ENCODE measurements at regions not wholly inside any gene's neighbourhood (a gene's known extent, or its start where the extent isn't known, plus 50 kb on each side); places are given as distances from the start of the nearest gene placed in this dataset.

DNA sequence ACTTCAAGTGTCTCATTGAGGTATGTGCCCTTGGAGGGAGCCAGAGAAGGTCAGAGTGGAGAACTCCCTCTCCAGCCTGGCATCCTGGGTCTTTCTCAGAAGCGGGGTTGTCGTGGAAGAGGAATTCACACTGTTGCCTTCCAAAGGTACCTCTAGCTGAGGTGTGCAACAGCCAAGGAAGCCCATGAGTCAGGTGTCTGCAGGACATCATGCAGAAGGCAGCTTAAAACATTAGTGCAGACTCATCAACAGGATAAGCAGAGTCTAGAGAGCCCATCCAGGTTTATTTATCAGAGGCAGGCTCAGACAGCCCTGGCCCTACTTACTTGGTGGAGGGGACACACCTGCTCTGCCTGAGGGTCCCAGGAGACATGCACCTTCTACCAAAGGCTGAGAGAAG, 95.6 kb upstream of the TPM1 start:
- H3K79me2 ChIP-seq (ENCODE audit: control insufficient read depth, insufficient read depth, low read length), result no peaks in the 10 kb centered on the region
- no peak for DNase-seq (ENCODE audit: low read depth in 2 of 2)
- no peaks in the 10 kb centered on the region for H3K9me3 ChIP-seq (ENCODE audit: control insufficient read depth, insufficient read depth, low read depth, low read length)
- TF ChIP-seq EZH2 (IDR thresholded peaks at IDR 0.05; ENCODE audit: low read length, missing control alignments), result no peak
- TF ChIP-seq, protein P1, sequence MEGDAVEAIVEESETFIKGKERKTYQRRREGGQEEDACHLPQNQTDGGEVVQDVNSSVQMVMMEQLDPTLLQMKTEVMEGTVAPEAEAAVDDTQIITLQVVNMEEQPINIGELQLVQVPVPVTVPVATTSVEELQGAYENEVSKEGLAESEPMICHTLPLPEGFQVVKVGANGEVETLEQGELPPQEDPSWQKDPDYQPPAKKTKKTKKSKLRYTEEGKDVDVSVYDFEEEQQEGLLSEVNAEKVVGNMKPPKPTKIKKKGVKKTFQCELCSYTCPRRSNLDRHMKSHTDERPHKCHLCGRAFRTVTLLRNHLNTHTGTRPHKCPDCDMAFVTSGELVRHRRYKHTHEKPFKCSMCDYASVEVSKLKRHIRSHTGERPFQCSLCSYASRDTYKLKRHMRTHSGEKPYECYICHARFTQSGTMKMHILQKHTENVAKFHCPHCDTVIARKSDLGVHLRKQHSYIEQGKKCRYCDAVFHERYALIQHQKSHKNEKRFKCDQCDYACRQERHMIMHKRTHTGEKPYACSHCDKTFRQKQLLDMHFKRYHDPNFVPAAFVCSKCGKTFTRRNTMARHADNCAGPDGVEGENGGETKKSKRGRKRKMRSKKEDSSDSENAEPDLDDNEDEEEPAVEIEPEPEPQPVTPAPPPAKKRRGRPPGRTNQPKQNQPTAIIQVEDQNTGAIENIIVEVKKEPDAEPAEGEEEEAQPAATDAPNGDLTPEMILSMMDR (conservative IDR thresholded peaks at IDR 0.05 in 1 of 2, IDR thresholded peaks at IDR 0.05 in 1 of 2; ENCODE audit: low read depth in 1 of 2, low read length in 2 of 2), result no peak
- peaks cover 4% of the 10 kb centered on the region for H3K27me3 ChIP-seq (ENCODE audit: control insufficient read depth, insufficient read depth, low read length)
- H3K4me2 ChIP-seq (ENCODE audit: extremely low read depth, insufficient read depth, low read length), result no peak overlapping the region
- no peak overlapping the region for H3K27ac ChIP-seq (ENCODE audit: insufficient read depth, low read length)
- H3K36me3 ChIP-seq (ENCODE audit: control insufficient read depth, insufficient read depth, low read length), result no peaks in the 10 kb centered on the region
- no peak overlapping the region for H2AFZ ChIP-seq (ENCODE audit: low read length)
- no peak overlapping the region for H3K4me3 ChIP-seq (replicated peaks in 1 of 4; ENCODE audit: control extremely low read depth in 1 of 4, insufficient read depth in 1 of 4, low read depth in 3 of 4, low read length in 4 of 4)
- H3K4me1 ChIP-seq (ENCODE audit: control insufficient read depth, extremely low read depth, insufficient read depth, low read length), result peaks cover 3% of the 10 kb centered on the region
- no peak overlapping the region for H3K9ac ChIP-seq (ENCODE audit: insufficient read depth, low read length)
- H4K20me1 ChIP-seq (ENCODE audit: control insufficient read depth, extremely low read depth, insufficient read depth, low read length), result no peaks in the 10 kb centered on the region

DNA sequence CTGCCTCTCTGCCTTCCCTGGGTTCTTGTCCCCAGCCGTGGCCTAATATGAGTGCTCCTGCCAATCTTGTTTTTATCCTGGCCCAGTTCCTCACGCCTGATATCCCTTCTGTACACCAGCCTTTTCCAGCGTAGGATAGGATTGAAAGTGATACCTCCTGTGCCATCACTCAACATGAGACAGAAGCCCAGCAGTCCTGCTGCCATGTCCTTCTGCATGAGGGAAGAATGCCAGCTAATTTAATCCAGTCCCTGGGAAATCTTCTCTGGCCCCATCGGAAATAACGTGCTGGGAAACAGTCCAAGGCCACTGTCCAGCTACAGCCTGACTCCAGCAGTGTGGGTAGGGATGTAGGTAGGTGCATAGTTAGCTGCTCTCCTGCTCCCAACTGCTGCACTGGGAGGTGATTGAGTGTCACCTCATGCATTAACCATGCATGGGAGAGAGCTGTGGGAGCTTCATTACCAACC, 92.0 kb upstream of the TPM1 start:
- Histone ChIP-seq H3K27me3 (ENCODE audit: control insufficient read depth, insufficient read depth, low read length) (peaks cover 4% of the 10 kb centered on the region), H3K4me1 (ENCODE audit: control insufficient read depth, extremely low read depth, insufficient read depth, low read length) (no peaks in the 10 kb centered on the region), H3K27ac (ENCODE audit: insufficient read depth, low read length) (no peak overlapping the region), H3K36me3 (ENCODE audit: control insufficient read depth, insufficient read depth, low read length) (no peaks in the 10 kb centered on the region), H3K9me3 (ENCODE audit: control insufficient read depth, insufficient read depth, low read depth, low read length) (no peaks in the 10 kb centered on the region), H3K4me3 (replicated peaks in 1 of 4; ENCODE audit: control extremely low read depth in 1 of 4, insufficient read depth in 1 of 4, low read depth in 3 of 4, low read length in 4 of 4) (no peak overlapping the region), H3K9ac (ENCODE audit: insufficient read depth, low read length) (no peak overlapping the region), H4K20me1 (ENCODE audit: control insufficient read depth, extremely low read depth, insufficient read depth, low read length) (no peaks in the 10 kb centered on the region), H3K4me2 (ENCODE audit: extremely low read depth, insufficient read depth, low read length) (no peak overlapping the region), H3K79me2 (ENCODE audit: control insufficient read depth, insufficient read depth, low read length) (no peaks in the 10 kb centered on the region), H2AFZ (ENCODE audit: low read length) (no peak overlapping the region)
- DNase-seq (ENCODE audit: low read depth in 2 of 2), result no peak
- TF ChIP-seq, protein P1 (conservative IDR thresholded peaks at IDR 0.05 in 1 of 2, IDR thresholded peaks at IDR 0.05 in 1 of 2; ENCODE audit: low read depth in 1 of 2, low read length in 2 of 2), result no peak
- no peak for TF ChIP-seq EZH2 (IDR thresholded peaks at IDR 0.05; ENCODE audit: low read length, missing control alignments)

DNA sequence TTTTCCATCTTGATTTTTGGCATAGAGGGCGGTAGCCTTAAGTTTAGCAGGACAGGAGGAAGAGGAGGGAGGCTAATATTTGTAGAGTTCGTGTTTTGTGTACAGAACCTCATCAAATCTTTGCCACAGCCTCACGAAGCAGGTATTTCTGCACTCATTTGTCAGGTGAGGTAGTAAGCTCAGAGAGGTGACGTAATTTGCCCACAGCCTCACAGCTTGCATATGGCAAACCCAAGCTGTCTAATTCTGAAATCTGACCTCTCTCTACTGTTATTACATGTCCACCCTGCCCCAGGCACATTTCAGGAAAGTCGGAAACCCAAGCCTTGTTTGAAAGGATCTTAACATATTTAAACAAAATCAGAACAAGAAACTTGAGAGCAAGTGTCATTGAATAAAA, 91.1 kb upstream of the TPM1 start:
- Histone ChIP-seq H3K4me1 (ENCODE audit: control insufficient read depth, extremely low read depth, insufficient read depth, low read length) (no peaks in the 10 kb centered on the region), H3K9me3 (ENCODE audit: control insufficient read depth, insufficient read depth, low read depth, low read length) (no peaks in the 10 kb centered on the region), H2AFZ (ENCODE audit: low read length) (no peak overlapping the region), H3K79me2 (ENCODE audit: control insufficient read depth, insufficient read depth, low read length) (no peaks in the 10 kb centered on the region), H3K4me2 (ENCODE audit: extremely low read depth, insufficient read depth, low read length) (no peak overlapping the region), H3K27ac (ENCODE audit: insufficient read depth, low read length) (no peak overlapping the region), H4K20me1 (ENCODE audit: control insufficient read depth, extremely low read depth, insufficient read depth, low read length) (no peaks in the 10 kb centered on the region), H3K9ac (ENCODE audit: insufficient read depth, low read length) (no peak overlapping the region), H3K27me3 (ENCODE audit: control insufficient read depth, insufficient read depth, low read length) (peaks cover 4% of the 10 kb centered on the region), H3K4me3 (replicated peaks in 1 of 4; ENCODE audit: control extremely low read depth in 1 of 4, insufficient read depth in 1 of 4, low read depth in 3 of 4, low read length in 4 of 4) (no peak overlapping the region), H3K36me3 (ENCODE audit: control insufficient read depth, insufficient read depth, low read length) (no peaks in the 10 kb centered on the region)
- no peak for DNase-seq (ENCODE audit: low read depth in 2 of 2)
- TF ChIP-seq EZH2 (IDR thresholded peaks at IDR 0.05; ENCODE audit: low read length, missing control alignments), result no peak
- TF ChIP-seq, protein P1 (conservative IDR thresholded peaks at IDR 0.05 in 1 of 2, IDR thresholded peaks at IDR 0.05 in 1 of 2; ENCODE audit: low read depth in 1 of 2, low read length in 2 of 2), result no peak

Measured in fibroblast of lung (primary cell).